GM18870 (cell line): ENCODE measurements at regions not wholly inside any gene's neighbourhood (a gene's known extent, or its start where the extent isn't known, plus 50 kb on each side); places are given as distances from the start of the nearest gene placed in this dataset.

ENCODE experiments used
- ATAC-seq: cut with Tn5 transposase; IDR thresholded peaks from one replicate; pipeline ENCODE4 v1.9.1; 2021; ENCODE audit warnings: moderate library complexity; ENCODE audit not compliant: unreplicated experiment

- peak; percentile 65 for ATAC-seq
Observed at GRCh38 chr16:79770244-79771064, 169.9 kb upstream of the MAF start.

GRCh38 chr16:79769928-79770243, 169.3 kb upstream of the MAF start:
- no peak for ATAC-seq

GRCh38 chr16:79769270-79769927, 168.9 kb upstream of the MAF start:
- no peak for ATAC-seq

- ATAC-seq = no peak
Observed at GRCh38 chr16:79768276-79768970, 167.9 kb upstream of the MAF start.

DNA sequence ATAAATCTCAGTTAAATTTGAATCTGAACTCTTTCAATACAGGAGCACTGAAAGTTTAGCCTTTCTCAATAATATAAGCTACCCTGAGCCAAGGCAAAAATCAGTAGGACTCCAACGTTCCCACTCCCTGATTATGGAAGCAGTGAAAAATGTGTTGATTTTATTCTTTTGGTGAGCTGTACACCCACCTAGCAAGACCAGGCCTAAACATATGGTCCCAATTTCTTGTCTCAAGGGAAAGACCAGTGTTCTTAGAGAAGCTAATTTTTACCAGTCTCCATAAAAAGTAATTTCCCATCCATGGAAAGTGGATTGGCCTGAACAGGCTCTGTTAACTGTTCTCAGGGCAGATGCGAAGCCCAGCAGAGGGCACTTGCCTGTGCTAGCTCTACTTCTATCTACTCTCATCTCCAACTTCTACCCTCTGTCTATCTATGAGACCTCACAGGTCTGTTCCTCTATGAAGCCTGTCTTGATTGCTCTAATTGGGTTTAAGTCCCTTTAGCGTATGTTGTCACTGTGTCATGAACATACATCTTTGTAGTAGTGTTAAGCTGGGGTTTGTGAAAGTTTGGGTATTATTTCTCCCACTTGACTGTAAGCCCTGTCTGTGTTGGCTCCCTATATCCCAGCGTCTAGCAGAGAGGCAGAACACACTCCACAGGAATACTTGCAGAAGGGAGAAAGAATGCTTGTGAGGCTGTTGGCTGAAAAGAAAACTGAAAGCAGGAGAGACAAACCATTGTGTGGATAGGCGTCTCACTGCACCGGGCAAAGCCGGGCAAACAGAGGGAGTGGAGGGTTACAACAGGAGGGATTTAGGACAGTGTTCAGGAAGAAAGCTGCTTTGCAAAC, 167.1 kb upstream of the MAF start:
- ATAC-seq = no peak

- no peak for ATAC-seq
Observed at GRCh38 chr16:79765901-79766394, 165.4 kb upstream of the MAF start.

DNA sequence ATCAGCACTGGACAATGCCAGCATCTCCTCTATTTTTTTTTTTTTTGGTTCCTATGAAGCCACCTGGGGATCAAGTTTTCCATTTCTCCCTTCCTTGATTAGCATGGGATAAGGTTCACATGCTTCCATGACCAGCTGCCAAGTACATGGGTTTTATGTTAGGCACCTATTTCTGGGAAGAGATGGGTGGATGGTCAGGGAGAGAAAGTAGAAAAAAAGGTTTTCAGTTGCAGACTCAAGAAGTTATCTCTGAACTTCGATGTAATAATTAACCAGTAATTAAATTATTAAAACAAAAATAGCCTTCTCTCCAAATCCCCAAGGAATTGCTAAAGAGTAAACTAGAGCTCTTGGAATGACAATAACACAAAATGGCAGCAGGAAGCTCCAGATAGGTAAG, 164.9 kb upstream of the MAF start:
- no peak for ATAC-seq

GRCh38 chr16:79764415-79765110, 164.0 kb upstream of the MAF start:
- ATAC-seq = no peak

DNA sequence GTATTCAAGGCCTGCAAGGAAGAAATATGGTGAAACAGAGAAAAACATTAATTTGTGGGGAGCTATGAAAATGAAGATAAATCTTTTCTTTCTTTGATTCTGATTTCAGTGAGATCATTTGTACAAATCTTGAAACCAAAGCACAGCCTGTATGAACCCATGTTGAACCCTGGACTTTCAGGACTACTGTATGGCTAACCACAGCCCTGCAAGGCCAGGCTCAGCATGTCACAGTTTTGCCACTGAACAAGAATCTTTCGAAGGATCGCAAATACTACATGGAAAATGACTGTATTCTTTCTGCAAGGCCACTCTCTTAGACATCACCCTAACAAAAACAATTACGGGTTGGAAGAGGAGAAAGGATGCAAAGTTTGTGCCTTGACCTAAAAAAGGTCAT, 161.7 kb upstream of the MAF start:
- ATAC-seq = no peak

- ATAC-seq = no peak
Observed at GRCh38 chr16:79758615-79759346, 158.2 kb upstream of the MAF start.

- ATAC-seq = no peak
Observed at GRCh38 chr16:79757968-79758367, 157.4 kb upstream of the MAF start.

DNA sequence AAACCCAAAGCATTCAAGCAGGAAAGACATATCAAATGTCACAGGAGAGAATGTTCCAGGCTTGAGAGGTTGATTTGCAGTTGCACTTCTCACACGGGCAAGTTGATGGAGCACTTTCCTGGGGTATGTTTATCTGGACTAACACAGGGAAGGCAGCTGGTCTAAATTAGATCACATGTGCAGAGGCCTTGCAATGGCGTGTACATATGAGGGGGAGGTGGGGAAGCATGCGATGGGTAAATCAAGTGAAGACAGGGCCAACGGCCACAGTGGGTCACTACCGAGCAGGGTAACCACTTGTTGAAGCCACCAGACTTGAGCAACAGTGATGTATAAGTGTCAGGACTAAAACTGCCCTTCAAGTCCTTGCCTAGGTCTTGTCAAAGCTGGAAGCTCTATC, 156.6 kb upstream of the MAF start:
- ATAC-seq = no peak

DNA sequence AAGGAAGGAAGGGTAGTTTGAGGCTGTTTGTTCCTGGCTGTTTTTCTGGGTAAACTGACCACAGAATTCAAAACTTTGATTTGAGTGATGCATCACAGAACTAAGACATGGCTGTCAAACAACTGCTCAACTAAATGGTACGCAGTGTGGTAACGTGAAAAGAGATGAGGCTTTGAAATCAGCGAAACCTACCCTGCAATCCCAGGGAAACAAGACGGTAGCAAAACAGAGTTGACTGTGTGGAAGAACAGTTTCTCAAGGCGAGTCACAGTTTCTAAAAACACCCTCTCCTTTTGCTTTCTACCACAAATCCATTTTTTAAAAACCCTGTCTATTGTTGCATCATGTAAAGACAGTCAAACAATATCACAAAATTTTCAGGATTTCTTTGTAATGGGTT, 156.0 kb upstream of the MAF start:
- ATAC-seq = no peak

DNA sequence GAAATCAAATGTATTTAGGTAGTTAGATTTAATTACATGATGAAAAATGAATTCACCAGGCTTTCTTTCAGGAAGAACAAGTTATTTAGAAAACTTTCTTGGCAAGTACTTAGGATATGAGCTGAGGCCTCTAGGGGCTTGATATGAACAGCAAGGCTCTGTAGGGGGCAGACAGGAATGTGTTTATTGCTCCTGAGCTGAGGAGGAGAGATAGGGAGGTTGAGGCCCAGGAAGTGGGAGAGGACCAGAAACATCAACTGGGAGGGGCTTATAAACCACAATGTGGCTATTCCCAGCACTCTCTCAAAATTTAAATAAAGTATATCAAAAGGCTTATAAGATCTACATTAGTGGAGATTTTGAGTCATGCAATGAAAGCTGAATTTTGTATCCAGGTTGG, 154.0 kb upstream of the MAF start:
- no peak for ATAC-seq

DNA sequence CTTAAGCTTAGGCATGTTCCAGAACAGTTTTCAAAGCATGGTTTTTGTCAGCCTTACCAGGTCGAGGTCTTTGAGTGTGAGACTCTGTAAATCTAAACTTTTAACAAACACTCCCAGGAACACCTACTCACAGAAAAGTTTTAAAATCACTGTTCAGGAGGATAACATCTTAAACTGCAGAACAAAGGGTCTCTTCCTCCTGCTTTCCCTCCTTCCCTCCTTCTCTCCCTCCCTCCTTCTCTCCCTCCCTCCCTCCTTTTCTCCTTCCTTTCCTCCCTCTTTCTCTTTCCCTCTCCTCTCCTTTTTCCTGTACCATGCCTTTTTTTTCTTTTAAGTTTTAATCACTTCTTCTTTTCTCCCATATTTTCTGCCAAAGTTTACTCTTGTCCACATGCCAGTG, 153.5 kb upstream of the MAF start:
- ATAC-seq = no peak

DNA sequence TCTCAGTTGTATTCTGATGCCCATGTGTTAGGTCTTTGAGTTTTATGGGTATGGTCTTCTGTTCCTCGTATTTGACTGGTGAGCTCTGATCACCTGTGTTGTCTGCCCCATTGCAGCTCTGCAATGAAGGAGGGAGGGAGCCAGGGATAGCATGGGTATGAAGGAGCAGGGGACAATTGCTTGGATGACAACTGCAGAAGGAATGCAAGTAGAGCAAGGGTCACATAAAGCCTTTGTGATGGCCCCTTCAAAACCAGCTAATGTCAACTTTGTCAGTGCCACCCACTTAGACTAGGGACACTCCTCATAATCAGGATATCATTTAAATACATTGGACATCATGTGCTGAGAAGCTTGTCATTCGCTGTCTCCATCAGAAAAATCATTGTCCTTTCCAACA, 152.7 kb upstream of the MAF start:
- ATAC-seq = no peak

DNA sequence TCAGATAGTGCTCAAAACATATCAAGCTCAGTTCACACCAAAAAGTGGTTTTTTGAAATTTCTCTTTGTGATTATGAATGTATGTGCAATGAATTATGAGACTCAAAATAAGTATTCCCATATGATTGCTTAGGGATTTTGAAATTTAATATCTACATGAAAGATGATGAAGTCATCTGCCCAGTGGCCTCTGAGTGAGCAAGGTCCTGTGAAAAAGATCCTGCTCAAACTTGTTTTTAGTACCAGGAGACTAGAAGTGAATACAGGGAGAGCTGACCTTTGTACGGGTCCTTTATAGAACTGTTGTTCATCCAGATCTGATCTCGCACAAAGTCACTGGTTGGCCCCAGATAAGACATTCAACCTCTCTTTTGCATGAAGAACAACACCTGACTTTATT, 151.9 kb upstream of the MAF start:
- ATAC-seq = no peak

DNA sequence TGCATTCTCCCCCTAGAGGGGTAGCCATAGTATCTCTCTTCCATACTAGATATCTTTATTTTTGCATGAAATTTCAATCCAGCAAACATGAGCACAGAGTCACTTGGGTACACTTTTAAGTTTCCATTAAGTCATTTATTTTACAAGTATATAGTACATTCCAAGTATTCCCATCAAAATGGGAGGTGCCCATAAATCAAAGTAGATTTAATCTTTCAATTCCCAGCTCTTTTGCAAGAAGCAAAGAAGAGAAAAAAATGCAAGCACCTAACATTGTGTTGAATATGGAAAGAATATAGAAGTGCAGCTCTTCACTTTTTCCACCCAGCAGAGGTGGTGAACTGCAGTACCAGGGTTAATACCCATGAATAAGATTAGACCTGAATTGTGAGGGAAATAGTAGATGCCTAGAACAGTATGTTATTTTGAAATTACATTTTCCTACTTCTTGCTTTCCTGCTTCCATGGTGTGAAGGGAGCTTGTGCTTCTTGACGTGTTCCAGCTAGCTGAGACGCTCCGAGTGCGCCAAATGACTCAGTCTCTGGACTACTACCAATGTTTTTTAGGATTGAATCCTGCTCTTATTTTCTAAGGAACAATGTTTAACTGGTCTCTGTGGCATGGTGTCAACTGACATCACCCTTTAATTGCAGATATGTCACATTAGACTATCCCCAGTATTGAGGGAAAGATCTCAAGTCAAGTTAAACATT, 151.1 kb upstream of the MAF start:
- ATAC-seq = no peak

DNA sequence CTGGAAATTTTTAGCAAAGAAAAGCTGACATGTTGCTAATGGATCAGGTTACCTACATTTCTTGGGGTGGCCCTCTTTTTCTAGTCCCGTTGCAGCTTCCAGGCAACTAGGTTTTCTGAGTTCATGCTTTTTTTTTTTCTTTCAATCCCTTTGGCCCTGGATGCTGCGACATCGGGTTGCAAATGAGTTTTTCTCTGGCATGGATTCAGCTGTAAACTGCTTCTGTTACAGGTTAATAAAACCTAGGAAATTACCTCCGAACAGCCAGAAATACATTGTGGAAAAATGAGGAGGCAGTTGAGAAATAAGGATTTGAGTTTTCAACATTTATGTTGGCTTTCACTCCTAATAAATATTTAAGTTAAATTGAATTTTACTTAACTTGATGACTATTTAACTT, 149.8 kb upstream of the MAF start:
- no peak for ATAC-seq
